ENCODE measurements at regions not wholly inside any gene's neighbourhood (a gene's known extent, or its start where the extent isn't known, plus 50 kb on each side); places are given as distances from the start of the nearest gene placed in this dataset.

DNA sequence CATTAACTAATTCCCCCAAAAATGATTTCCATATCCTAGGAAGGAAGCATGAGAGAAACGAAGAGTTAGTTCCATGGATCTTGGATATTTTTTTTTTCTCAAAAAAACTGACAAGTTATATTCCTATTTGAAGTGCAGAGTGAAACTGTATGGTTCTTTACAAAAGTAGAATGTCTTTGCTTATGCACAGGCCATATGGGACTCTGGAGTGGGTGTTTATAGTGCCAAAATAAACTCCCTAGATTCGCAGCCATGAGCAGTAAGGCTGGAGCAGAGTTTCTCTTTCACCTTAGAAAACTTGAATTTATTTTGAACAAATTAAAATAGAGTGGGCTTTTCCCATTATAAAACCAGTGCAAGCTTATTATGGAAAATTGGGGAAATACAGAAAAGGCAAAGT, 239.7 kb downstream of the PDCD6IP start:
- Histone ChIP-seq H4K20me1 (replicated peaks; ENCODE audit: insufficient read depth) (no peaks in the 10 kb centered on the region), H3K4me2 (no peak overlapping the region), H3K9me2 (ENCODE audit: insufficient read depth) (peaks cover 9% of the 10 kb centered on the region; the same call in 1 of the 2 replicates), H2AFZ (no peak overlapping the region), H3K79me2 (replicated peaks; ENCODE audit: insufficient read depth) (no peaks in the 10 kb centered on the region), H3F3A (replicated peaks; ENCODE audit: low read depth) (no peaks in the 10 kb centered on the region), H3K36me3 (ENCODE audit: insufficient read depth) (no peaks in the 10 kb centered on the region), H3K27ac (ENCODE audit: low read depth) (no peak overlapping the region), H3K4me3 (no peak overlapping the region), H3K27me3 (ENCODE audit: insufficient read depth) (no peaks in the 10 kb centered on the region), H3K4me1 (ENCODE audit: insufficient read depth) (no peaks in the 10 kb centered on the region)
- no peak overlapping the region for H3K4me3 Mint-ChIP-seq
- DNase-seq (ENCODE audit: low spot score) (no peak), ATAC-seq (no peak)
- no peaks in the 10 kb centered on the region for H3K27me3 Mint-ChIP-seq (ENCODE audit: insufficient read depth, low read depth, poor library complexity)
- TF ChIP-seq, protein P1, sequence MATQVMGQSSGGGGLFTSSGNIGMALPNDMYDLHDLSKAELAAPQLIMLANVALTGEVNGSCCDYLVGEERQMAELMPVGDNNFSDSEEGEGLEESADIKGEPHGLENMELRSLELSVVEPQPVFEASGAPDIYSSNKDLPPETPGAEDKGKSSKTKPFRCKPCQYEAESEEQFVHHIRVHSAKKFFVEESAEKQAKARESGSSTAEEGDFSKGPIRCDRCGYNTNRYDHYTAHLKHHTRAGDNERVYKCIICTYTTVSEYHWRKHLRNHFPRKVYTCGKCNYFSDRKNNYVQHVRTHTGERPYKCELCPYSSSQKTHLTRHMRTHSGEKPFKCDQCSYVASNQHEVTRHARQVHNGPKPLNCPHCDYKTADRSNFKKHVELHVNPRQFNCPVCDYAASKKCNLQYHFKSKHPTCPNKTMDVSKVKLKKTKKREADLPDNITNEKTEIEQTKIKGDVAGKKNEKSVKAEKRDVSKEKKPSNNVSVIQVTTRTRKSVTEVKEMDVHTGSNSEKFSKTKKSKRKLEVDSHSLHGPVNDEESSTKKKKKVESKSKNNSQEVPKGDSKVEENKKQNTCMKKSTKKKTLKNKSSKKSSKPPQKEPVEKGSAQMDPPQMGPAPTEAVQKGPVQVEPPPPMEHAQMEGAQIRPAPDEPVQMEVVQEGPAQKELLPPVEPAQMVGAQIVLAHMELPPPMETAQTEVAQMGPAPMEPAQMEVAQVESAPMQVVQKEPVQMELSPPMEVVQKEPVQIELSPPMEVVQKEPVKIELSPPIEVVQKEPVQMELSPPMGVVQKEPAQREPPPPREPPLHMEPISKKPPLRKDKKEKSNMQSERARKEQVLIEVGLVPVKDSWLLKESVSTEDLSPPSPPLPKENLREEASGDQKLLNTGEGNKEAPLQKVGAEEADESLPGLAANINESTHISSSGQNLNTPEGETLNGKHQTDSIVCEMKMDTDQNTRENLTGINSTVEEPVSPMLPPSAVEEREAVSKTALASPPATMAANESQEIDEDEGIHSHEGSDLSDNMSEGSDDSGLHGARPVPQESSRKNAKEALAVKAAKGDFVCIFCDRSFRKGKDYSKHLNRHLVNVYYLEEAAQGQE (IDR thresholded peaks at IDR 0.05; ENCODE audit: unreplicated experiment): no peak
- TF ChIP-seq EZH2phosphoT487 (IDR thresholded peaks at IDR 0.05; ENCODE audit: unreplicated experiment) (no peak), EZH2 (IDR thresholded peaks at IDR 0.05; ENCODE audit: low read depth, unreplicated experiment) (no peak), JUNB (IDR thresholded peaks at IDR 0.05; ENCODE audit: unreplicated experiment) (no peak), CREB1 (CRISPR knock-in tag; IDR thresholded peaks at IDR 0.05; ENCODE audit: low read depth) (no peak), NANOG (IDR thresholded peaks at IDR 0.05; ENCODE audit: borderline replicate concordance) (no peak), ZNF331 (CRISPR knock-in tag; IDR thresholded peaks at IDR 0.05; ENCODE audit: low read depth) (no peak), STAT1 (IDR thresholded peaks at IDR 0.05; ENCODE audit: unreplicated experiment) (no peak), POLR2AphosphoS5 (IDR thresholded peaks at IDR 0.05; ENCODE audit: low read depth) (no peak), ZNF114 (CRISPR knock-in tag; IDR thresholded peaks at IDR 0.05) (no peak)
- TF ChIP-seq, protein P2, sequence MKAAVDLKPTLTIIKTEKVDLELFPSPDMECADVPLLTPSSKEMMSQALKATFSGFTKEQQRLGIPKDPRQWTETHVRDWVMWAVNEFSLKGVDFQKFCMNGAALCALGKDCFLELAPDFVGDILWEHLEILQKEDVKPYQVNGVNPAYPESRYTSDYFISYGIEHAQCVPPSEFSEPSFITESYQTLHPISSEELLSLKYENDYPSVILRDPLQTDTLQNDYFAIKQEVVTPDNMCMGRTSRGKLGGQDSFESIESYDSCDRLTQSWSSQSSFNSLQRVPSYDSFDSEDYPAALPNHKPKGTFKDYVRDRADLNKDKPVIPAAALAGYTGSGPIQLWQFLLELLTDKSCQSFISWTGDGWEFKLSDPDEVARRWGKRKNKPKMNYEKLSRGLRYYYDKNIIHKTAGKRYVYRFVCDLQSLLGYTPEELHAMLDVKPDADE (IDR thresholded peaks at IDR 0.05): no peak
- TF ChIP-seq, protein P3, sequence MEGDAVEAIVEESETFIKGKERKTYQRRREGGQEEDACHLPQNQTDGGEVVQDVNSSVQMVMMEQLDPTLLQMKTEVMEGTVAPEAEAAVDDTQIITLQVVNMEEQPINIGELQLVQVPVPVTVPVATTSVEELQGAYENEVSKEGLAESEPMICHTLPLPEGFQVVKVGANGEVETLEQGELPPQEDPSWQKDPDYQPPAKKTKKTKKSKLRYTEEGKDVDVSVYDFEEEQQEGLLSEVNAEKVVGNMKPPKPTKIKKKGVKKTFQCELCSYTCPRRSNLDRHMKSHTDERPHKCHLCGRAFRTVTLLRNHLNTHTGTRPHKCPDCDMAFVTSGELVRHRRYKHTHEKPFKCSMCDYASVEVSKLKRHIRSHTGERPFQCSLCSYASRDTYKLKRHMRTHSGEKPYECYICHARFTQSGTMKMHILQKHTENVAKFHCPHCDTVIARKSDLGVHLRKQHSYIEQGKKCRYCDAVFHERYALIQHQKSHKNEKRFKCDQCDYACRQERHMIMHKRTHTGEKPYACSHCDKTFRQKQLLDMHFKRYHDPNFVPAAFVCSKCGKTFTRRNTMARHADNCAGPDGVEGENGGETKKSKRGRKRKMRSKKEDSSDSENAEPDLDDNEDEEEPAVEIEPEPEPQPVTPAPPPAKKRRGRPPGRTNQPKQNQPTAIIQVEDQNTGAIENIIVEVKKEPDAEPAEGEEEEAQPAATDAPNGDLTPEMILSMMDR (conservative IDR thresholded peaks at IDR 0.05; ENCODE audit: low read depth in 2 of 2): no peak
- TF ChIP-seq, protein P4, sequence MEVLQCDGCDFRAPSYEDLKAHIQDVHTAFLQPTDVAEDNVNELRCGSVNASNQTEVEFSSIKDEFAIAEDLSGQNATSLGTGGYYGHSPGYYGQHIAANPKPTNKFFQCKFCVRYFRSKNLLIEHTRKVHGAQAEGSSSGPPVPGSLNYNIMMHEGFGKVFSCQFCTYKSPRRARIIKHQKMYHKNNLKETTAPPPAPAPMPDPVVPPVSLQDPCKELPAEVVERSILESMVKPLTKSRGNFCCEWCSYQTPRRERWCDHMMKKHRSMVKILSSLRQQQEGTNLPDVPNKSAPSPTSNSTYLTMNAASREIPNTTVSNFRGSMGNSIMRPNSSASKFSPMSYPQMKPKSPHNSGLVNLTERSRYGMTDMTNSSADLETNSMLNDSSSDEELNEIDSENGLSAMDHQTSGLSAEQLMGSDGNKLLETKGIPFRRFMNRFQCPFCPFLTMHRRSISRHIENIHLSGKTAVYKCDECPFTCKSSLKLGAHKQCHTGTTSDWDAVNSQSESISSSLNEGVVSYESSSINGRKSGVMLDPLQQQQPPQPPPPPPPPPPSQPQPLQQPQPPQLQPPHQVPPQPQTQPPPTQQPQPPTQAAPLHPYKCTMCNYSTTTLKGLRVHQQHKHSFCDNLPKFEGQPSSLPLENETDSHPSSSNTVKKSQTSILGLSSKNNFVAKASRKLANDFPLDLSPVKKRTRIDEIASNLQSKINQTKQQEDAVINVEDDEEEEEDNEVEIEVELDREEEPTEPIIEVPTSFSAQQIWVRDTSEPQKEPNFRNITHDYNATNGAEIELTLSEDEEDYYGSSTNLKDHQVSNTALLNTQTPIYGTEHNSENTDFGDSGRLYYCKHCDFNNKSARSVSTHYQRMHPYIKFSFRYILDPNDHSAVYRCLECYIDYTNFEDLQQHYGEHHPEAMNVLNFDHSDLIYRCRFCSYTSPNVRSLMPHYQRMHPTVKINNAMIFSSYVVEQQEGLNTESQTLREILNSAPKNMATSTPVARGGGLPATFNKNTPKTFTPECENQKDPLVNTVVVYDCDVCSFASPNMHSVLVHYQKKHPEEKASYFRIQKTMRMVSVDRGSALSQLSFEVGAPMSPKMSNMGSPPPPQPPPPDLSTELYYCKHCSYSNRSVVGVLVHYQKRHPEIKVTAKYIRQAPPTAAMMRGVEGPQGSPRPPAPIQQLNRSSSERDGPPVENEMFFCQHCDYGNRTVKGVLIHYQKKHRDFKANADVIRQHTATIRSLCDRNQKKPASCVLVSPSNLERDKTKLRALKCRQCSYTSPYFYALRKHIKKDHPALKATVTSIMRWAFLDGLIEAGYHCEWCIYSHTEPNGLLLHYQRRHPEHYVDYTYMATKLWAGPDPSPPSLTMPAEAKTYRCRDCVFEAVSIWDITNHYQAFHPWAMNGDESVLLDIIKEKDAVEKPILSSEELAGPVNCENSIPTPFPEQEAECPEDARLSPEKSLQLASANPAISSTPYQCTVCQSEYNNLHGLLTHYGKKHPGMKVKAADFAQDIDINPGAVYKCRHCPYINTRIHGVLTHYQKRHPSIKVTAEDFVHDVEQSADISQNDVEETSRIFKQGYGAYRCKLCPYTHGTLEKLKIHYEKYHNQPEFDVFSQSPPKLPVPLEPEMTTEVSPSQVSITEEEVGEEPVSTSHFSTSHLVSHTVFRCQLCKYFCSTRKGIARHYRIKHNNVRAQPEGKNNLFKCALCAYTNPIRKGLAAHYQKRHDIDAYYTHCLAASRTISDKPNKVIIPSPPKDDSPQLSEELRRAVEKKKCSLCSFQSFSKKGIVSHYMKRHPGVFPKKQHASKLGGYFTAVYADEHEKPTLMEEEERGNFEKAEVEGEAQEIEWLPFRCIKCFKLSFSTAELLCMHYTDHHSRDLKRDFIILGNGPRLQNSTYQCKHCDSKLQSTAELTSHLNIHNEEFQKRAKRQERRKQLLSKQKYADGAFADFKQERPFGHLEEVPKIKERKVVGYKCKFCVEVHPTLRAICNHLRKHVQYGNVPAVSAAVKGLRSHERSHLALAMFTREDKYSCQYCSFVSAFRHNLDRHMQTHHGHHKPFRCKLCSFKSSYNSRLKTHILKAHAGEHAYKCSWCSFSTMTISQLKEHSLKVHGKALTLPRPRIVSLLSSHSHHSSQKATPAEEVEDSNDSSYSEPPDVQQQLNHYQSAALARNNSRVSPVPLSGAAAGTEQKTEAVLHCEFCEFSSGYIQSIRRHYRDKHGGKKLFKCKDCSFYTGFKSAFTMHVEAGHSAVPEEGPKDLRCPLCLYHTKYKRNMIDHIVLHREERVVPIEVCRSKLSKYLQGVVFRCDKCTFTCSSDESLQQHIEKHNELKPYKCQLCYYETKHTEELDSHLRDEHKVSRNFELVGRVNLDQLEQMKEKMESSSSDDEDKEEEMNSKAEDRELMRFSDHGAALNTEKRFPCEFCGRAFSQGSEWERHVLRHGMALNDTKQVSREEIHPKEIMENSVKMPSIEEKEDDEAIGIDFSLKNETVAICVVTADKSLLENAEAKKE (CRISPR knock-in tag; IDR thresholded peaks at IDR 0.05): no peak
- no peaks in the 10 kb centered on the region for H3K36me3 Mint-ChIP-seq (ENCODE audit: low read depth)
- H3K27ac Mint-ChIP-seq: no peak overlapping the region
- no peaks in the 10 kb centered on the region for H3K4me1 Mint-ChIP-seq
- H3K9me3 Mint-ChIP-seq: no peaks in the 10 kb centered on the region

Data from GM23338 (cell line).